NCI-H748 (cell line): ENCODE measurements at regions not wholly inside any gene's neighbourhood (a gene's known extent, or its start where the extent isn't known, plus 50 kb on each side); places are given as distances from the start of the nearest gene placed in this dataset.
"Not testable (repeated sequence)": the region's sequence is repeated elsewhere in the genome, so short reads cannot be mapped to it uniquely, and the experiment has no call there.

Experiments used
- DNase-seq: peaks from one replicate; lab custom pipeline; 2025; ENCODE audit not compliant: unreplicated experiment; lab: John Stamatoyannopoulos, UW

- no peak for DNase-seq
Measured at GRCh38 chr4:28834120-28834519, 1886.0 kb upstream of the PCDH7 start.

- no peak for DNase-seq
Measured at GRCh38 chr4:28835501-28835900, 1884.7 kb upstream of the PCDH7 start.

- peak; percentile 55 for DNase-seq
Measured at GRCh38 chr4:28842271-28842670, 1877.9 kb upstream of the PCDH7 start.

GRCh38 chr4:28845158-28845557 is 1875.0 kb upstream of the PCDH7 start:
- DNase-seq: no peak

- not testable (repeated sequence) for DNase-seq
Measured at GRCh38 chr4:28857028-28857427, 1863.1 kb upstream of the PCDH7 start.

- no peak for DNase-seq
Measured at GRCh38 chr4:28868841-28869240, 1851.3 kb upstream of the PCDH7 start.

GRCh38 chr4:28879178-28879577 is 1841.0 kb upstream of the PCDH7 start:
- DNase-seq: no peak

GRCh38 chr4:28879900-28880299 is 1840.3 kb upstream of the PCDH7 start:
- DNase-seq: no peak

GRCh38 chr4:28883211-28883610 is 1837.0 kb upstream of the PCDH7 start:
- no peak for DNase-seq

GRCh38 chr4:28886934-28887333 is 1833.2 kb upstream of the PCDH7 start:
- no peak for DNase-seq

- no peak for DNase-seq
Measured at GRCh38 chr4:28890949-28891775, 1829.0 kb upstream of the PCDH7 start.

- no peak for DNase-seq
Measured at GRCh38 chr4:28913466-28913865, 1806.7 kb upstream of the PCDH7 start.

- DNase-seq: no peak
Measured at GRCh38 chr4:28916585-28916984, 1803.6 kb upstream of the PCDH7 start.

GRCh38 chr4:28918871-28919270 is 1801.3 kb upstream of the PCDH7 start:
- no peak for DNase-seq

- no peak for DNase-seq
Measured at GRCh38 chr4:28921886-28922285, 1798.3 kb upstream of the PCDH7 start.

- no peak for DNase-seq
Measured at GRCh38 chr4:28926156-28926555, 1794.0 kb upstream of the PCDH7 start.

- DNase-seq: no peak
Measured at GRCh38 chr4:28942631-28943030, 1777.5 kb upstream of the PCDH7 start.

GRCh38 chr4:28947374-28947773 is 1772.8 kb upstream of the PCDH7 start:
- no peak for DNase-seq

GRCh38 chr4:28948501-28948900 is 1771.7 kb upstream of the PCDH7 start:
- no peak for DNase-seq

- DNase-seq: no peak
Measured at GRCh38 chr4:28966982-28967381, 1753.2 kb upstream of the PCDH7 start.

GRCh38 chr4:28973587-28974350 is 1746.4 kb upstream of the PCDH7 start:
- no peak for DNase-seq

GRCh38 chr4:28976369-28976768 is 1743.8 kb upstream of the PCDH7 start:
- no peak for DNase-seq
